CD14-positive monocyte (primary cell): ENCODE measurements at regions not wholly inside any gene's neighbourhood (a gene's known extent, or its start where the extent isn't known, plus 50 kb on each side); places are given as distances from the start of the nearest gene placed in this dataset.

Source experiments
- DNase-seq, 3 donors: peaks; one replicate each; pipeline ENCODE4 v3.0.0-alpha.2; 2011 to 2022
- H2AFZ ChIP-seq: 2 replicates; pipeline ENCODE4 v1.6.0; 2012; ENCODE audit warnings: mild to moderate bottlenecking, low read depth, low read length, inconsistent platforms; ENCODE audit not compliant: insufficient read depth, poor library complexity, severe bottlenecking
- H3K27ac ChIP-seq, 2 donors: 1 replicate in 1 of 2; 2 replicates in 1 of 2; pipeline ENCODE4 v1.5.1; 2012 to 2013; ENCODE audit warnings: low read length in 2 of 2, control low read depth in 1 of 2, inconsistent platforms in 1 of 2, low read depth in 1 of 2, mild to moderate bottlenecking in 1 of 2
- H3K27me3 ChIP-seq, 2 donors: one replicate each; pipeline versions ENCODE4 v1.6.0 to v1.6.1; 2011 to 2013; ENCODE audit warnings: low read length in 2 of 2; ENCODE audit not compliant: control insufficient read depth in 2 of 2, insufficient read depth in 2 of 2
- H3K36me3 ChIP-seq, 2 donors: replicated peaks in 1 of 2; 1 replicate in 1 of 2; 2 replicates in 1 of 2; pipeline versions ENCODE4 v1.5.1 to v1.6.1; 2012 to 2013; ENCODE audit warnings: low read length in 2 of 2, control low read depth in 1 of 2, inconsistent platforms in 1 of 2, mild to moderate bottlenecking in 1 of 2; ENCODE audit not compliant: insufficient read depth in 2 of 2, control insufficient read depth in 1 of 2
- H3K4me1 ChIP-seq, 2 donors: 1 replicate in 1 of 2; 2 replicates in 1 of 2; pipeline versions ENCODE4 v1.5.1 to v1.6.1; 2012 to 2013; ENCODE audit warnings: low read length in 2 of 2, control low read depth in 1 of 2, inconsistent platforms in 1 of 2, mild to moderate bottlenecking in 1 of 2, moderate library complexity in 1 of 2; ENCODE audit not compliant: insufficient read depth in 2 of 2, control insufficient read depth in 1 of 2
- H3K4me2 ChIP-seq: replicated peaks from 2 replicates; pipeline ENCODE3; 2012; ENCODE audit warnings: low read length, moderate library complexity, mild to moderate bottlenecking; ENCODE audit not compliant: poor library complexity, severe bottlenecking; ENCODE audit errors: extremely low read depth
- H3K4me3 ChIP-seq, 3 experiments: fragments of 200-600 bp in 1 of 3; sonication (generic) in 1 of 3; replicated peaks in 1 of 3; 1 replicate in 2 of 3; 2 replicates in 1 of 3; pipeline ENCODE4 v1.5.1; 2011 to 2013; ENCODE audit warnings: low read length in 3 of 3, mild to moderate bottlenecking in 3 of 3, control low read depth in 2 of 3, low read depth in 2 of 3, inconsistent platforms in 1 of 3, moderate library complexity in 1 of 3
- H3K79me2 ChIP-seq: 2 replicates; pipeline ENCODE4 v1.6.0; 2012; ENCODE audit warnings: mild to moderate bottlenecking, control low read depth, inconsistent platforms, low read length, moderate library complexity; ENCODE audit not compliant: insufficient read depth
- H3K9ac ChIP-seq: 2 replicates; pipeline ENCODE4 v1.6.0; 2017; ENCODE audit warnings: low read length, mild to moderate bottlenecking; ENCODE audit not compliant: insufficient read depth, poor library complexity, severe bottlenecking
- H3K9me3 ChIP-seq, 2 donors: replicated peaks in 1 of 2; 1 replicate in 1 of 2; 2 replicates in 1 of 2; pipeline versions ENCODE4 v1.5.1 to v1.6.1; 2012 to 2013; ENCODE audit warnings: low read length in 2 of 2, control low read depth in 1 of 2; ENCODE audit not compliant: control insufficient read depth in 1 of 2, insufficient read depth in 1 of 2
- H4K20me1 ChIP-seq: 2 replicates; pipeline ENCODE4 v1.6.0; 2012; ENCODE audit warnings: mild to moderate bottlenecking, low read length, control low read depth, moderate library complexity; ENCODE audit not compliant: insufficient read depth
- H3K27ac Mint-ChIP-seq, 7 donors: one replicate each; pipeline ENCODE4 v1.8.0; 2020; ENCODE audit warnings: mild to moderate bottlenecking in 7 of 7, mixed read lengths in 7 of 7, moderate library complexity in 6 of 7, inconsistent platforms in 2 of 7
- H3K27me3 Mint-ChIP-seq, 3 donors: one replicate each; pipeline ENCODE4 v1.8.0; 2021 to 2022; ENCODE audit warnings: low read depth in 3 of 3, mild to moderate bottlenecking in 3 of 3, mixed read lengths in 3 of 3, moderate library complexity in 3 of 3, inconsistent platforms in 1 of 3
- H3K36me3 Mint-ChIP-seq, 2 donors: one replicate each; pipeline ENCODE4 v1.8.0; 2020; ENCODE audit warnings: mixed read lengths in 2 of 2, inconsistent platforms in 1 of 2, mild to moderate bottlenecking in 1 of 2
- H3K4me1 Mint-ChIP-seq: one replicate; pipeline ENCODE4 v1.8.0; 2020; ENCODE audit warnings: mild to moderate bottlenecking, mixed read lengths
- H3K4me3 Mint-ChIP-seq, 2 donors: one replicate each; pipeline ENCODE4 v1.8.0; 2020; ENCODE audit warnings: mild to moderate bottlenecking in 2 of 2, mixed read lengths in 2 of 2, moderate library complexity in 1 of 2
- H3K9me3 Mint-ChIP-seq, 7 donors: one replicate each; pipeline ENCODE4 v1.8.0; 2020 to 2022; ENCODE audit warnings: mixed read lengths in 7 of 7, mild to moderate bottlenecking in 6 of 7, moderate library complexity in 6 of 7, inconsistent platforms in 2 of 7
- WGBS: methylation state at CpG from one replicate; pipeline ENCODE4 v1.1.5; 2013; ENCODE audit warnings: missing lambda C conversion rate; ENCODE audit not compliant: insufficient coverage; 5-methylcytosine and 5-hydroxymethylcytosine counted together
- intact Hi-C, 2 donors: fragments of 100-400 bp; cut with micrococcal nuclease; formaldehyde crosslinking; loops; one replicate each; pipeline versions ENCODE4 v1.15.0 to v1.15.1; 2023
- TF ChIP-seq, protein P1 (sequence below): fragments of 200-600 bp; IDR thresholded peaks from one replicate; pipeline ENCODE4 v1.8.0; 2022; ENCODE audit warnings: antibody characterized with exemption, mild to moderate bottlenecking

DNA sequence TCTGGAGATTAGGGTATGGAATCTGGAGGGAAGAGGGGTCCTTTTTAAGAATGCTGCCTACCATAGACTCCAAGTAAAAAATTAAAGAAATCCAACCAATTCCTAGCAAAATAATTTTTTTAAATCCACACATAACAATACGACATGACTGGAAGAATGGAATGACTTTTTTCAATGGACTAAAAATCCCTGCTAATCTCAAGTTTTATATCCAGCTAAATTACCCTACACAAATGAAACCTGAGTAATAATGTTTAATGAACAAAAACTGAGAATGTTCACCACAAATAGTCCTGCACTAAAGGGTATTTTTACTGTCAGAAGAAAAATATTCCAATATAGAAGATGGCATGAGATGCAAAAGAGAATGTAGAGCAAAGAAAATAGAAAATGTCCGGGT is 220.3 kb upstream of the AGTR1 start:
- Mint-ChIP-seq H3K36me3 (no peaks in the 10 kb centered on the region), H3K27ac (no peak overlapping the region), H3K27me3 (peaks cover 0 to 5% (median 1%) of the 10 kb centered on the region in 3 donors), H3K4me3 (no peak overlapping the region), H3K9me3 (peaks cover 0 to 7% (median 4%) of the 10 kb centered on the region in 7 donors), H3K4me1 (no peaks in the 10 kb centered on the region)
- Histone ChIP-seq H4K20me1 (no peaks in the 10 kb centered on the region), H3K27ac (no peak overlapping the region), H3K4me2 (no peak overlapping the region), H3K9ac (no peak overlapping the region), H3K4me3 (no peak overlapping the region), H3K4me1 (no peaks in the 10 kb centered on the region), H3K79me2 (no peaks in the 10 kb centered on the region), H3K9me3 (peaks cover 0 to 8% of the 10 kb centered on the region in 2 donors), H3K36me3 (no peaks in the 10 kb centered on the region), H2AFZ (no peak overlapping the region), H3K27me3 (no peaks in the 10 kb centered on the region)
- no peak for DNase-seq
- WGBS: no CpG with 5 or more reads among the region's 2 CpGs
- intact Hi-C loops: no loop called here
- TF ChIP-seq, protein P1, sequence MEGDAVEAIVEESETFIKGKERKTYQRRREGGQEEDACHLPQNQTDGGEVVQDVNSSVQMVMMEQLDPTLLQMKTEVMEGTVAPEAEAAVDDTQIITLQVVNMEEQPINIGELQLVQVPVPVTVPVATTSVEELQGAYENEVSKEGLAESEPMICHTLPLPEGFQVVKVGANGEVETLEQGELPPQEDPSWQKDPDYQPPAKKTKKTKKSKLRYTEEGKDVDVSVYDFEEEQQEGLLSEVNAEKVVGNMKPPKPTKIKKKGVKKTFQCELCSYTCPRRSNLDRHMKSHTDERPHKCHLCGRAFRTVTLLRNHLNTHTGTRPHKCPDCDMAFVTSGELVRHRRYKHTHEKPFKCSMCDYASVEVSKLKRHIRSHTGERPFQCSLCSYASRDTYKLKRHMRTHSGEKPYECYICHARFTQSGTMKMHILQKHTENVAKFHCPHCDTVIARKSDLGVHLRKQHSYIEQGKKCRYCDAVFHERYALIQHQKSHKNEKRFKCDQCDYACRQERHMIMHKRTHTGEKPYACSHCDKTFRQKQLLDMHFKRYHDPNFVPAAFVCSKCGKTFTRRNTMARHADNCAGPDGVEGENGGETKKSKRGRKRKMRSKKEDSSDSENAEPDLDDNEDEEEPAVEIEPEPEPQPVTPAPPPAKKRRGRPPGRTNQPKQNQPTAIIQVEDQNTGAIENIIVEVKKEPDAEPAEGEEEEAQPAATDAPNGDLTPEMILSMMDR: no peak

GRCh38 chr3:148493631-148494030 is 204.1 kb upstream of the AGTR1 start:
- H3K79me2 ChIP-seq: no peaks in the 10 kb centered on the region

More at GRCh38 chr3:148493631-148494030, 204.1 kb upstream of the AGTR1 start:
- Histone ChIP-seq H3K9me3 (no peaks in the 10 kb centered on the region), H4K20me1 (no peaks in the 10 kb centered on the region), H3K36me3 (no peaks in the 10 kb centered on the region), H3K9ac (no peak overlapping the region), H3K4me1 (no peaks in the 10 kb centered on the region), H3K27ac (no peak overlapping the region), H3K4me3 (no peak overlapping the region), H3K4me2 (no peak overlapping the region), H2AFZ (no peak overlapping the region), H3K27me3 (no peaks in the 10 kb centered on the region)
- H3K4me3 Mint-ChIP-seq: no peak overlapping the region
- TF ChIP-seq, protein P1: no peak
- no peak for DNase-seq
- no peaks in the 10 kb centered on the region for H3K4me1 Mint-ChIP-seq
- H3K36me3 Mint-ChIP-seq: no peaks in the 10 kb centered on the region
- H3K27ac Mint-ChIP-seq: no peak overlapping the region
- H3K9me3 Mint-ChIP-seq: peaks cover 0 to 2% (median 0%) of the 10 kb centered on the region in 7 donors
- intact Hi-C loops: no loop called here
- H3K27me3 Mint-ChIP-seq: no peaks in the 10 kb centered on the region
- WGBS: no CpG with 5 or more reads among the region's 3 CpGs
